ENCODE measurements at regions not wholly inside any gene's neighbourhood (a gene's known extent, or its start where the extent isn't known, plus 50 kb on each side); places are given as distances from the start of the nearest gene placed in this dataset.

DNA sequence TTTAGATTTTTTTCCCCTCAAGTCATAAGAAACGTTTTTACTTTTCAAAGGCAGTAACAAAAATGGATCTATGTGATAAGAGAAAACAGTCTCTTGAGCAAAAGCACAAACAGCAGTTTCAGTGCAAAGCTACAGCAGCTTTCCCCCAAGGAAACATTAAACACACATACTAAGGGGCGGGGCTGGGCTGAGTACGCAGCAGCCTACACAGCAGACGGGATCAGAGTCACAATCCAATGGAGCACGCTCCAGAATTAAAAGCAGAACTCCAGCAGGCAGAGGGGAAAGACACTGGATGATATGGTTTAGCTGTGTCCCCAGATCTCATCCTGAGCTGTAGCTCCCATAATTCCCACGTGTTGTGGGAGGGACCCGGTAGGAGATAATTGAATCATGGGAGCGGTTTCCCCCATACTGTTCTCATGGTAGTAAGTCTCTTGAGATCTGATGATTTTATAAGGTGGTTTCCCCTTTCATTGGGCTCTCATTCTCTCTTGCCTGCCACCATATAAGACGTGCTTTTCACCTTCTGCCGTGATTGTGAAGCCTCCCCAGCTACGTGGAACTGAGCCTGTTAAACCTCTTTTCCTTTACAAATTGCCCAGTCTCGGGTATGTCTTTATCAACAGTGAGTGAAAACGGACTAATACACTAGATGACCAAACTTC is 116.2 kb upstream of the SLCO3A1 start:
- no peaks in the 10 kb centered on the region for H3K4me1 ChIP-seq
- H3K36me3 ChIP-seq = no peaks in the 10 kb centered on the region
- no peak overlapping the region for H3K4me3 ChIP-seq
- intact Hi-C loops (cut with DNase I) = no loop called here
- no peak overlapping the region for H3K27ac ChIP-seq
- TF ChIP-seq, protein P1, sequence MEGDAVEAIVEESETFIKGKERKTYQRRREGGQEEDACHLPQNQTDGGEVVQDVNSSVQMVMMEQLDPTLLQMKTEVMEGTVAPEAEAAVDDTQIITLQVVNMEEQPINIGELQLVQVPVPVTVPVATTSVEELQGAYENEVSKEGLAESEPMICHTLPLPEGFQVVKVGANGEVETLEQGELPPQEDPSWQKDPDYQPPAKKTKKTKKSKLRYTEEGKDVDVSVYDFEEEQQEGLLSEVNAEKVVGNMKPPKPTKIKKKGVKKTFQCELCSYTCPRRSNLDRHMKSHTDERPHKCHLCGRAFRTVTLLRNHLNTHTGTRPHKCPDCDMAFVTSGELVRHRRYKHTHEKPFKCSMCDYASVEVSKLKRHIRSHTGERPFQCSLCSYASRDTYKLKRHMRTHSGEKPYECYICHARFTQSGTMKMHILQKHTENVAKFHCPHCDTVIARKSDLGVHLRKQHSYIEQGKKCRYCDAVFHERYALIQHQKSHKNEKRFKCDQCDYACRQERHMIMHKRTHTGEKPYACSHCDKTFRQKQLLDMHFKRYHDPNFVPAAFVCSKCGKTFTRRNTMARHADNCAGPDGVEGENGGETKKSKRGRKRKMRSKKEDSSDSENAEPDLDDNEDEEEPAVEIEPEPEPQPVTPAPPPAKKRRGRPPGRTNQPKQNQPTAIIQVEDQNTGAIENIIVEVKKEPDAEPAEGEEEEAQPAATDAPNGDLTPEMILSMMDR (IDR thresholded peaks at IDR 0.05) = no peak
- TF ChIP-seq POLR2A (IDR thresholded peaks at IDR 0.05) = no peak
- WGBS, 2 donors = 64 to 75% methylated on average over 13 of the region's 13 CpGs
- H3K27me3 ChIP-seq = peaks cover 0 to 18% (median 0%) of the 10 kb centered on the region in 4 donors
- H3K9me3 ChIP-seq = no peaks in the 10 kb centered on the region
- no peak for DNase-seq

DNA sequence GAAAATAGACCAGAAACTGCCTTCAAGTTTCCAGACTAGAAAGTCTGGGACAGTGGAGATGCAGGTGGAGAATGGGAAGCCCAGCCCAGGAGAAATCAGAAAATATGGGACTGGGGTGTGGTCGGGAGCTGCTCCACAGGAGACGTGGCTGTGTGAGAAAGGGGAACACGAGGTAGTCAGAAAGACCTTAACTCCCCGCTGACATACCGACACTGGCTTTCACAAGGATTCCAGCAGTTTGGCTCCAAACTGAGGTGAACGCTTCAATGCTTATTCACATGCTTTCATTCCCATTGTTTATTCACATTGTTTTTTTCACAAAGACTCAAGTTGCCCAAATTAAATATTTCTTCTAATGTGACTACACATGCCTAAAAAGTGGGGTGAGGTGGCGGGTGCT is 111.5 kb upstream of the SLCO3A1 start:
- no peak overlapping the region for H3K4me3 ChIP-seq
- no peaks in the 10 kb centered on the region for H3K4me1 ChIP-seq
- DNase-seq = no peak
- H3K27me3 ChIP-seq = no peaks in the 10 kb centered on the region
- H3K27ac ChIP-seq = no peak overlapping the region
- intact Hi-C loops (cut with DNase I) = no loop called here
- H3K9me3 ChIP-seq = no peaks in the 10 kb centered on the region
- TF ChIP-seq, protein P1 (IDR thresholded peaks at IDR 0.05) = no peak
- no peak for TF ChIP-seq POLR2A (IDR thresholded peaks at IDR 0.05)
- H3K36me3 ChIP-seq = no peaks in the 10 kb centered on the region
- 64 to 65% methylated on average over 7 of the region's 7 CpGs for WGBS, 2 donors

DNA sequence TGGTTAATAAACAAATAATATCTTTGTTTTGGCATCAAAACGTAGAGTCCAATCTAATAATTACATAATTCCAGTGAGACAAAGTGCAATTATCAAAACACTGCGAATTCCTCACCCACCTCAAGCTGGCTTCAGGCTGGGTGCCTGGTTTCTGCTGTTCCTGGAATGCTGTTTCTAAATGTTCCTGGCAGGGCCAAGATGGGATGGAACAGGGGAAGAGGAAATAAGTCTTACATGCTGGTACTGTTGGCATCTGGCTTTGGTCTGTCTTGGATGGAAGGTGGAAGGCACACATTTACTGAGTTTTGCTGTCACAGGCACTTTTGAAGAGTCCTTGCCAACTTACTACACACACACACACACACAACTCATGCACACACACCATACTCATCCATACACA is 101.9 kb upstream of the SLCO3A1 start:
- H3K27me3 ChIP-seq = no peaks in the 10 kb centered on the region

DNA sequence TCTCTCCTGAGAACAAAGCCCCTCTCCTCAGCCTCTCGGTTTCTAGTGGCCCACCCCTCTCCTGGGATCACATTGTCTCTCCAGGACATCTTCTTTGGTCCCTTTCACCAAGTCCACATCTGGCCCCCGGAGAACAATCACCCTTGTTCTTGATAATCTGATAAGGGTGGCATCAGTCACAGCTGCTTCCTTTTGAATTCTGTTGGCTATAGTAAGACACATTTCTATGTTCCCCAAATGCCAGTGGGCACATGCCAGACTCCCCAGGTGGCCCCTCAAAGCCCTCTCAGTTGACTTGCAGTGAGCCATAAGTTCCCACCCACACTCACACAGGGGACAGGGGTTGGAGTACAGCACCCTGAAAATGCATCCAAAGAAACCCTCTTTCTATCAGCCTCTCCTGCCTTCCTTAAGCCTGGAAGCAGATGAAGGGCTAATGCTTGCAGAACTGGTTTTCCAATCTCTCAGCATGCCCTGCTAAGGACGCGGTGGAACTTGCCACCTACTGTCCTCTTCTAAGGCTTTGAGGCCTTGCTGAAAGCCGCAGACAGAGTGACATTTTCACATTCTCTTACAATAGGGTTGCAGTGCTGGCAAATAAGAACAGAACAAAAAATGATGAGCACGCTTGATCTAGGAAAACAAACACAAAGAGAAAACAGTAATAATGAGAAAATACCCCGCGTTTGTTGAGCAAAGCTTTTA is 101.3 kb upstream of the SLCO3A1 start:
- DNase-seq = no peak
- no peak for TF ChIP-seq POLR2A (IDR thresholded peaks at IDR 0.05)
- TF ChIP-seq, protein P1 (IDR thresholded peaks at IDR 0.05) = no peak
- intact Hi-C loops (cut with DNase I) = no loop called here
- peaks cover 0 to 5% (median 0%) of the 10 kb centered on the region in 4 donors for H3K27me3 ChIP-seq
- H3K4me1 ChIP-seq = peaks cover 0 to 10% (median 0%) of the 10 kb centered on the region in 3 donors
- H3K9me3 ChIP-seq = no peaks in the 10 kb centered on the region
- no peaks in the 10 kb centered on the region for H3K36me3 ChIP-seq
- H3K4me3 ChIP-seq = no peak overlapping the region
- no peak overlapping the region for H3K27ac ChIP-seq
- whole genome bisulfite sequencing, 2 donors = 38 to 52% methylated on average over 7 to 8 of the region's 8 CpGs

More for the DNA sequence above, 101.9 kb upstream of the SLCO3A1 start:
- Histone ChIP-seq H3K36me3 (no peaks in the 10 kb centered on the region), H3K4me3 (no peak overlapping the region), H3K4me1 (peaks cover 0 to 10% (median 0%) of the 10 kb centered on the region in 3 donors), H3K9me3 (no peaks in the 10 kb centered on the region), H3K27ac (no peak overlapping the region)
- TF ChIP-seq POLR2A (IDR thresholded peaks at IDR 0.05) = no peak
- TF ChIP-seq, protein P1 (IDR thresholded peaks at IDR 0.05) = no peak
- intact Hi-C loops (cut with DNase I) = no loop called here
- DNase-seq = no peak
- 54 to 61% methylated on average over 2 of the region's 2 CpGs for WGBS, 2 donors

DNA sequence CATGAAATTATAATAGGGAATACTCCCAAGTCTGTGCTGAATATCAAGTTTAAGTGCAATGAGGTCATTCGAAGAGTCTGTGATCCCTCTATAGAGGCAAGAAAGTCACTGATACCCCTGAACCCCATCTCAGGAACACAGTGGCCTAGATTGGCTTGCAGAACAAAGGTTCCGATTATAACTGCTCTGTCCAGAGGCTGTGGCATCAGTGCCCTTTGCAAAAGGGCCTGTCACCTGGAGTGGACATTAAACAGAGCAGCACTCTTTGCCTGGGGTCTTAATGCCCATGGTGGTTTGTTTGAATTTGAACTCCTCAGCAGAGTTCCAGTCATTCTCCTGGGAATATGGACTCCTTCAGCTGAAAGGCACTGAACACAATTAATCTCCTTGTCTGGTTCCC is 93.9 kb upstream of the SLCO3A1 start:
- DNase-seq = no peak
- Histone ChIP-seq H3K9me3 (no peaks in the 10 kb centered on the region), H3K27ac (no peak overlapping the region), H3K36me3 (no peaks in the 10 kb centered on the region), H3K27me3 (peaks cover 0 to 21% (median 0%) of the 10 kb centered on the region in 4 donors), H3K4me1 (no peaks in the 10 kb centered on the region), H3K4me3 (no peak overlapping the region)
- 91 to 93% methylated on average over 2 of the region's 2 CpGs for WGBS, 2 donors
- intact Hi-C loops (cut with DNase I) = no loop called here
- TF ChIP-seq, protein P1 (IDR thresholded peaks at IDR 0.05) = no peak
- TF ChIP-seq POLR2A (IDR thresholded peaks at IDR 0.05) = no peak
